WTC11 (cell line): ENCODE measurements at regions not wholly inside any gene's neighbourhood (a gene's known extent, or its start where the extent isn't known, plus 50 kb on each side); places are given as distances from the start of the nearest gene placed in this dataset.

Source experiments
- TEAD1 ChIP-seq: sonication (generic); formaldehyde crosslinking; IDR thresholded peaks from 2 replicates; pipeline ENCODE4 v1.8.0; 2022; ENCODE audit warnings: mild to moderate bottlenecking, missing genetic modification reagents
- ZNF121 ChIP-seq: sonication (generic); formaldehyde crosslinking; IDR thresholded peaks from 2 replicates; pipeline ENCODE4 v1.8.0; 2023; ENCODE audit warnings: missing genetic modification reagents
- ZNF232 ChIP-seq: sonication (generic); formaldehyde crosslinking; IDR thresholded peaks from 2 replicates; pipeline ENCODE4 v1.8.0; 2022; ENCODE audit warnings: mild to moderate bottlenecking, missing genetic modification reagents
- TF ChIP-seq, protein P1 (sequence below): sonication (generic); formaldehyde crosslinking; IDR thresholded peaks from 2 replicates; pipeline ENCODE4 v1.8.0; 2022; ENCODE audit warnings: mild to moderate bottlenecking, missing genetic modification reagents
- TF ChIP-seq, protein P2 (sequence below): sonication (generic); formaldehyde crosslinking; IDR thresholded peaks from 2 replicates; pipeline ENCODE4 v1.8.0; 2022; ENCODE audit warnings: mild to moderate bottlenecking, missing genetic modification reagents
- TF ChIP-seq, protein P3 (sequence below): fragments of 200-600 bp; IDR thresholded peaks from 2 replicates; pipeline ENCODE4 v1.8.0; 2022; ENCODE audit warnings: antibody characterized with exemption
- TF ChIP-seq, protein P4 (sequence below): sonication (generic); formaldehyde crosslinking; IDR thresholded peaks from 2 replicates; pipeline ENCODE4 v1.8.0; 2023; ENCODE audit warnings: missing genetic modification reagents, mild to moderate bottlenecking, borderline replicate concordance
- TF ChIP-seq, protein P5 (sequence below): fragments of 250-450 bp; sonication (Bioruptor Pico); IDR thresholded peaks from 2 replicates; pipeline ENCODE4 v2.1.2; 2022; ENCODE audit warnings: mild to moderate bottlenecking, moderate library complexity
- TF ChIP-seq, protein P6 (sequence below): sonication (generic); formaldehyde crosslinking; IDR thresholded peaks from 2 replicates; pipeline ENCODE4 v1.8.0; 2022; ENCODE audit warnings: mild to moderate bottlenecking, missing genetic modification reagents
- TF ChIP-seq, protein P7 (sequence below): sonication (generic); formaldehyde crosslinking; IDR thresholded peaks from 2 replicates; pipeline ENCODE4 v1.8.1; 2022; ENCODE audit warnings: mild to moderate bottlenecking, moderate library complexity, missing genetic modification reagents

DNA sequence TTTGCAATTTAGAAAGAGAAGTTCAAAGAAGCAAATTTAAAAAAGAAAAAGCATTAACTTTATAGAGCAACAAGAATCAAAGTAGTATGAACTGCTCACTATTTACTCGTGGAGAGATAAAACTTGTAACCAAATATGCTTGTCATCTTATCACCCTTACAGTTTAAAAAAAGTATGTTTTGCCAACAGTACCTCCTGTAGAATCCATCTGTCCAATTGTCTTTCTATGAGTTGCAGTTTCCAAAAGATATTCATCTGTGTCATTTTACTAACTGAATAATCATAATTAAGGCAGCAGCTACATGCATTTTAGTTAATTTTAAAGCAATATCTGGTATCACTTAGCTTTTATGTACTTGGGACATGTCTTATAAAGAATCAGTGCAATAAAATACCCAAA, 1112.3 kb downstream of the DSC3 start:
- TF ChIP-seq, protein P1, sequence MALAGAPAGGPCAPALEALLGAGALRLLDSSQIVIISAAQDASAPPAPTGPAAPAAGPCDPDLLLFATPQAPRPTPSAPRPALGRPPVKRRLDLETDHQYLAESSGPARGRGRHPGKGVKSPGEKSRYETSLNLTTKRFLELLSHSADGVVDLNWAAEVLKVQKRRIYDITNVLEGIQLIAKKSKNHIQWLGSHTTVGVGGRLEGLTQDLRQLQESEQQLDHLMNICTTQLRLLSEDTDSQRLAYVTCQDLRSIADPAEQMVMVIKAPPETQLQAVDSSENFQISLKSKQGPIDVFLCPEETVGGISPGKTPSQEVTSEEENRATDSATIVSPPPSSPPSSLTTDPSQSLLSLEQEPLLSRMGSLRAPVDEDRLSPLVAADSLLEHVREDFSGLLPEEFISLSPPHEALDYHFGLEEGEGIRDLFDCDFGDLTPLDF (CRISPR knock-in tag), result no peak
- TF ChIP-seq, protein P2, sequence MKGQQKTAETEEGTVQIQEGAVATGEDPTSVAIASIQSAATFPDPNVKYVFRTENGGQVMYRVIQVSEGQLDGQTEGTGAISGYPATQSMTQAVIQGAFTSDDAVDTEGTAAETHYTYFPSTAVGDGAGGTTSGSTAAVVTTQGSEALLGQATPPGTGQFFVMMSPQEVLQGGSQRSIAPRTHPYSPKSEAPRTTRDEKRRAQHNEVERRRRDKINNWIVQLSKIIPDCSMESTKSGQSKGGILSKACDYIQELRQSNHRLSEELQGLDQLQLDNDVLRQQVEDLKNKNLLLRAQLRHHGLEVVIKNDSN (CRISPR knock-in tag), result no peak
- TF ChIP-seq, protein P3, sequence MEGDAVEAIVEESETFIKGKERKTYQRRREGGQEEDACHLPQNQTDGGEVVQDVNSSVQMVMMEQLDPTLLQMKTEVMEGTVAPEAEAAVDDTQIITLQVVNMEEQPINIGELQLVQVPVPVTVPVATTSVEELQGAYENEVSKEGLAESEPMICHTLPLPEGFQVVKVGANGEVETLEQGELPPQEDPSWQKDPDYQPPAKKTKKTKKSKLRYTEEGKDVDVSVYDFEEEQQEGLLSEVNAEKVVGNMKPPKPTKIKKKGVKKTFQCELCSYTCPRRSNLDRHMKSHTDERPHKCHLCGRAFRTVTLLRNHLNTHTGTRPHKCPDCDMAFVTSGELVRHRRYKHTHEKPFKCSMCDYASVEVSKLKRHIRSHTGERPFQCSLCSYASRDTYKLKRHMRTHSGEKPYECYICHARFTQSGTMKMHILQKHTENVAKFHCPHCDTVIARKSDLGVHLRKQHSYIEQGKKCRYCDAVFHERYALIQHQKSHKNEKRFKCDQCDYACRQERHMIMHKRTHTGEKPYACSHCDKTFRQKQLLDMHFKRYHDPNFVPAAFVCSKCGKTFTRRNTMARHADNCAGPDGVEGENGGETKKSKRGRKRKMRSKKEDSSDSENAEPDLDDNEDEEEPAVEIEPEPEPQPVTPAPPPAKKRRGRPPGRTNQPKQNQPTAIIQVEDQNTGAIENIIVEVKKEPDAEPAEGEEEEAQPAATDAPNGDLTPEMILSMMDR, result no peak
- TF ChIP-seq, protein P4, sequence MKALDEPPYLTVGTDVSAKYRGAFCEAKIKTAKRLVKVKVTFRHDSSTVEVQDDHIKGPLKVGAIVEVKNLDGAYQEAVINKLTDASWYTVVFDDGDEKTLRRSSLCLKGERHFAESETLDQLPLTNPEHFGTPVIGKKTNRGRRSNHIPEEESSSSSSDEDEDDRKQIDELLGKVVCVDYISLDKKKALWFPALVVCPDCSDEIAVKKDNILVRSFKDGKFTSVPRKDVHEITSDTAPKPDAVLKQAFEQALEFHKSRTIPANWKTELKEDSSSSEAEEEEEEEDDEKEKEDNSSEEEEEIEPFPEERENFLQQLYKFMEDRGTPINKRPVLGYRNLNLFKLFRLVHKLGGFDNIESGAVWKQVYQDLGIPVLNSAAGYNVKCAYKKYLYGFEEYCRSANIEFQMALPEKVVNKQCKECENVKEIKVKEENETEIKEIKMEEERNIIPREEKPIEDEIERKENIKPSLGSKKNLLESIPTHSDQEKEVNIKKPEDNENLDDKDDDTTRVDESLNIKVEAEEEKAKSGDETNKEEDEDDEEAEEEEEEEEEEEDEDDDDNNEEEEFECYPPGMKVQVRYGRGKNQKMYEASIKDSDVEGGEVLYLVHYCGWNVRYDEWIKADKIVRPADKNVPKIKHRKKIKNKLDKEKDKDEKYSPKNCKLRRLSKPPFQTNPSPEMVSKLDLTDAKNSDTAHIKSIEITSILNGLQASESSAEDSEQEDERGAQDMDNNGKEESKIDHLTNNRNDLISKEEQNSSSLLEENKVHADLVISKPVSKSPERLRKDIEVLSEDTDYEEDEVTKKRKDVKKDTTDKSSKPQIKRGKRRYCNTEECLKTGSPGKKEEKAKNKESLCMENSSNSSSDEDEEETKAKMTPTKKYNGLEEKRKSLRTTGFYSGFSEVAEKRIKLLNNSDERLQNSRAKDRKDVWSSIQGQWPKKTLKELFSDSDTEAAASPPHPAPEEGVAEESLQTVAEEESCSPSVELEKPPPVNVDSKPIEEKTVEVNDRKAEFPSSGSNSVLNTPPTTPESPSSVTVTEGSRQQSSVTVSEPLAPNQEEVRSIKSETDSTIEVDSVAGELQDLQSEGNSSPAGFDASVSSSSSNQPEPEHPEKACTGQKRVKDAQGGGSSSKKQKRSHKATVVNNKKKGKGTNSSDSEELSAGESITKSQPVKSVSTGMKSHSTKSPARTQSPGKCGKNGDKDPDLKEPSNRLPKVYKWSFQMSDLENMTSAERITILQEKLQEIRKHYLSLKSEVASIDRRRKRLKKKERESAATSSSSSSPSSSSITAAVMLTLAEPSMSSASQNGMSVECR (CRISPR knock-in tag), result no peak
- TF ChIP-seq, protein P5, sequence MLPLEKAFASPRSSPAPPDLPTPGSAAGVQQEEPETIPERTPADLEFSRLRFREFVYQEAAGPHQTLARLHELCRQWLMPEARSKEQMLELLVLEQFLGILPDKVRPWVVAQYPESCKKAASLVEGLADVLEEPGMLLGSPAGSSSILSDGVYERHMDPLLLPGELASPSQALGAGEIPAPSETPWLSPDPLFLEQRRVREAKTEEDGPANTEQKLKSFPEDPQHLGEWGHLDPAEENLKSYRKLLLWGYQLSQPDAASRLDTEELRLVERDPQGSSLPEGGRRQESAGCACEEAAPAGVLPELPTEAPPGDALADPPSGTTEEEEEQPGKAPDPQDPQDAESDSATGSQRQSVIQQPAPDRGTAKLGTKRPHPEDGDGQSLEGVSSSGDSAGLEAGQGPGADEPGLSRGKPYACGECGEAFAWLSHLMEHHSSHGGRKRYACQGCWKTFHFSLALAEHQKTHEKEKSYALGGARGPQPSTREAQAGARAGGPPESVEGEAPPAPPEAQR, result no peak
- TF ChIP-seq TEAD1 (CRISPR knock-in tag) (no peak), ZNF232 (CRISPR knock-in tag) (no peak), ZNF121 (CRISPR knock-in tag) (no peak)
- TF ChIP-seq, protein P6, sequence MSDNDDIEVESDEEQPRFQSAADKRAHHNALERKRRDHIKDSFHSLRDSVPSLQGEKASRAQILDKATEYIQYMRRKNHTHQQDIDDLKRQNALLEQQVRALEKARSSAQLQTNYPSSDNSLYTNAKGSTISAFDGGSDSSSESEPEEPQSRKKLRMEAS (CRISPR knock-in tag), result no peak
- TF ChIP-seq, protein P7, sequence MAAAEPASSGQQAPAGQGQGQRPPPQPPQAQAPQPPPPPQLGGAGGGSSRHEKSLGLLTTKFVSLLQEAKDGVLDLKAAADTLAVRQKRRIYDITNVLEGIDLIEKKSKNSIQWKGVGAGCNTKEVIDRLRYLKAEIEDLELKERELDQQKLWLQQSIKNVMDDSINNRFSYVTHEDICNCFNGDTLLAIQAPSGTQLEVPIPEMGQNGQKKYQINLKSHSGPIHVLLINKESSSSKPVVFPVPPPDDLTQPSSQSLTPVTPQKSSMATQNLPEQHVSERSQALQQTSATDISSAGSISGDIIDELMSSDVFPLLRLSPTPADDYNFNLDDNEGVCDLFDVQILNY, result no peak
